Hepatocyte (in vitro differentiated cells): ENCODE measurements at regions not wholly inside any gene's neighbourhood (a gene's known extent, or its start where the extent isn't known, plus 50 kb on each side); places are given as distances from the start of the nearest gene placed in this dataset.

Source experiments
- DNase-seq: peaks from one replicate; pipeline ENCODE4 v3.0.0-alpha.2; 2016; ENCODE audit warnings: low spot score
- H2AFZ ChIP-seq: fragments of 200-600 bp; sonication (generic); 2 replicates; pipeline ENCODE4 v1.6.0; 2016; ENCODE audit warnings: antibody characterized with exemption, mild to moderate bottlenecking
- H3K27ac ChIP-seq: fragments of 200-600 bp; sonication (generic); 2 replicates; pipeline ENCODE4 v1.5.1; 2016; ENCODE audit warnings: mild to moderate bottlenecking
- H3K27me3 ChIP-seq: fragments of 200-600 bp; sonication (generic); 2 replicates; pipeline ENCODE4 v1.6.1; 2016
- H3K36me3 ChIP-seq: fragments of 200-600 bp; sonication (generic); replicated peaks from 2 replicates; pipeline ENCODE4 v1.5.1; 2016; ENCODE audit warnings: low read depth; ENCODE audit not compliant: insufficient read depth
- H3K4me1 ChIP-seq: fragments of 200-600 bp; sonication (generic); 2 replicates; pipeline ENCODE4 v1.5.1; 2016; ENCODE audit warnings: mild to moderate bottlenecking, moderate library complexity; ENCODE audit not compliant: insufficient read depth
- H3K4me2 ChIP-seq: fragments of 200-600 bp; sonication (generic); 2 replicates; pipeline ENCODE4 v1.6.0; 2016
- H3K4me3 ChIP-seq: fragments of 200-600 bp; sonication (generic); 2 replicates; pipeline ENCODE4 v1.5.1; 2016; ENCODE audit warnings: mild to moderate bottlenecking
- H3K79me2 ChIP-seq: fragments of 200-600 bp; sonication (generic); 2 replicates; pipeline ENCODE4 v1.6.0; 2017; ENCODE audit warnings: mild to moderate bottlenecking
- H3K9me2 ChIP-seq: fragments of 200-600 bp; sonication (generic); replicated peaks from 2 replicates; pipeline ENCODE4 v1.6.0; 2017; ENCODE audit warnings: mild to moderate bottlenecking; ENCODE audit not compliant: insufficient read depth
- H3K9me3 ChIP-seq: fragments of 200-600 bp; sonication (generic); 2 replicates; pipeline ENCODE4 v1.5.1; 2016; ENCODE audit warnings: low read depth, mild to moderate bottlenecking
- H4K20me1 ChIP-seq: fragments of 200-600 bp; sonication (generic); 2 replicates; pipeline ENCODE4 v1.6.0; 2016; ENCODE audit warnings: mild to moderate bottlenecking; ENCODE audit not compliant: insufficient read depth, poor library complexity, severe bottlenecking
- CTCF ChIP-seq: fragments of 200-600 bp; sonication (generic); IDR thresholded peaks from 2 replicates; pipeline ENCODE4 v1.5.1; 2016; ENCODE audit warnings: antibody characterized with exemption, mild to moderate bottlenecking; ENCODE audit not compliant: poor library complexity
- EZH2 ChIP-seq: fragments of 200-600 bp; sonication (generic); IDR thresholded peaks from 2 replicates; pipeline ENCODE4 v1.6.1; 2016; ENCODE audit warnings: antibody characterized with exemption, mild to moderate bottlenecking, borderline replicate concordance
- EZH2phosphoT487 ChIP-seq: fragments of 200-600 bp; sonication (generic); IDR thresholded peaks from one replicate; pipeline ENCODE4 v1.6.1; 2018; ENCODE audit warnings: antibody characterized with exemption, mild to moderate bottlenecking, low read depth, moderate library complexity; ENCODE audit not compliant: unreplicated experiment, severe bottlenecking
- WGBS: methylation state at CpG from one replicate; pipeline ENCODE4 v1.1.6; 2016; ENCODE audit warnings: low lambda C conversion rate; ENCODE audit errors: missing lambda C conversion rate; 5-methylcytosine and 5-hydroxymethylcytosine counted together

- peaks cover 3% of the 10 kb centered on the region for H3K27me3 ChIP-seq
- TF ChIP-seq EZH2phosphoT487 (no peak), EZH2 (no peak), CTCF (no peak)
- no peak overlapping the region for H3K27ac ChIP-seq
- no peaks in the 10 kb centered on the region for H4K20me1 ChIP-seq
- no peak overlapping the region for H3K4me3 ChIP-seq
- no peak overlapping the region for H3K4me2 ChIP-seq
- peaks cover 3% of the 10 kb centered on the region for H3K4me1 ChIP-seq
- H3K79me2 ChIP-seq = no peaks in the 10 kb centered on the region
- 89% methylated on average over 8 of the region's 8 CpGs for WGBS
- H3K36me3 ChIP-seq = no peaks in the 10 kb centered on the region
- H2AFZ ChIP-seq = no peak overlapping the region
- no peaks in the 10 kb centered on the region for H3K9me3 ChIP-seq
- H3K9me2 ChIP-seq = no peaks in the 10 kb centered on the region
- DNase-seq = no peak
Measured at GRCh38 chr1:5621692-5622091, 370.5 kb downstream of the NPHP4 start.

GRCh38 chr1:5620997-5621396, 371.2 kb downstream of the NPHP4 start:
- WGBS = 30% methylated on average over 3 of the region's 3 CpGs
- Histone ChIP-seq H3K4me3 (no peak overlapping the region), H3K4me1 (peaks cover 3% of the 10 kb centered on the region), H3K4me2 (no peak overlapping the region), H3K27ac (no peak overlapping the region), H3K27me3 (peaks cover 1% of the 10 kb centered on the region), H4K20me1 (no peaks in the 10 kb centered on the region), H2AFZ (no peak overlapping the region), H3K36me3 (no peaks in the 10 kb centered on the region), H3K9me2 (no peaks in the 10 kb centered on the region), H3K79me2 (no peaks in the 10 kb centered on the region), H3K9me3 (no peaks in the 10 kb centered on the region)
- TF ChIP-seq EZH2phosphoT487 (no peak), CTCF (peak; percentile 68)
- peak; percentile 77 for DNase-seq

GRCh38 chr1:5620418-5620817, 371.8 kb downstream of the NPHP4 start:
- Histone ChIP-seq H3K79me2 (no peaks in the 10 kb centered on the region), H3K27ac (no peak overlapping the region), H4K20me1 (no peaks in the 10 kb centered on the region), H3K4me1 (peaks cover 3% of the 10 kb centered on the region), H3K9me2 (no peaks in the 10 kb centered on the region), H3K9me3 (no peaks in the 10 kb centered on the region), H3K27me3 (no peaks in the 10 kb centered on the region), H2AFZ (no peak overlapping the region), H3K4me2 (no peak overlapping the region), H3K36me3 (no peaks in the 10 kb centered on the region), H3K4me3 (no peak overlapping the region)
- DNase-seq = no peak
- WGBS = 90% methylated on average over 3 of the region's 3 CpGs
- TF ChIP-seq EZH2 = no peak
- TF ChIP-seq CTCF = no peak
- TF ChIP-seq EZH2phosphoT487 = no peak

GRCh38 chr1:5619469-5619868, 372.8 kb downstream of the NPHP4 start:
- no peak overlapping the region for H3K4me3 ChIP-seq

More at GRCh38 chr1:5619469-5619868, 372.8 kb downstream of the NPHP4 start:
- no peaks in the 10 kb centered on the region for H3K36me3 ChIP-seq
- TF ChIP-seq EZH2 (no peak), CTCF (no peak), EZH2phosphoT487 (no peak)
- no peak overlapping the region for H2AFZ ChIP-seq
- no peaks in the 10 kb centered on the region for H3K9me3 ChIP-seq
- no peaks in the 10 kb centered on the region for H3K9me2 ChIP-seq
- no peak overlapping the region for H3K27ac ChIP-seq
- no peak for DNase-seq
- no peaks in the 10 kb centered on the region for H4K20me1 ChIP-seq
- H3K27me3 ChIP-seq = no peaks in the 10 kb centered on the region
- 88% methylated on average over 1 of the region's 1 CpG for WGBS
- no peaks in the 10 kb centered on the region for H3K79me2 ChIP-seq
- no peak overlapping the region for H3K4me2 ChIP-seq
- H3K4me1 ChIP-seq = peaks cover 3% of the 10 kb centered on the region
